HUES6 (cell line): ENCODE measurements at regions not wholly inside any gene's neighbourhood (a gene's known extent, or its start where the extent isn't known, plus 50 kb on each side); places are given as distances from the start of the nearest gene placed in this dataset.

Source experiments
- H3K27ac ChIP-seq: 2 replicates; pipeline ENCODE4 v1.7.0; 2013; ENCODE audit warnings: low read depth, mild to moderate bottlenecking, low read length, inconsistent platforms
- H3K27me3 ChIP-seq: 2 replicates; pipeline ENCODE4 v1.6.1; 2013; ENCODE audit warnings: low read length; ENCODE audit not compliant: control insufficient read depth, insufficient read depth
- H3K36me3 ChIP-seq: 2 replicates; pipeline ENCODE4 v1.6.1; 2013; ENCODE audit warnings: low read length; ENCODE audit not compliant: control insufficient read depth, insufficient read depth
- H3K4me1 ChIP-seq: 2 replicates; pipeline ENCODE4 v1.6.1; 2013; ENCODE audit warnings: low read length; ENCODE audit not compliant: control insufficient read depth, insufficient read depth
- H3K4me3 ChIP-seq: 2 replicates; pipeline ENCODE4 v1.5.1; 2013; ENCODE audit warnings: low read depth, low read length
- H3K9ac ChIP-seq: one replicate; pipeline ENCODE4 v1.6.1; 2013; ENCODE audit warnings: mild to moderate bottlenecking, low read length
- H3K9me3 ChIP-seq: 2 replicates; pipeline ENCODE4 v1.6.1; 2013; ENCODE audit warnings: low read depth, low read length; ENCODE audit not compliant: control insufficient read depth, insufficient read depth

- no peaks in the 10 kb centered on the region for H3K36me3 ChIP-seq
- H3K4me3 ChIP-seq, result no peak overlapping the region
- H3K27ac ChIP-seq, result no peak overlapping the region
- peaks cover 3% of the 10 kb centered on the region; the same call in 1 of the 2 replicates for H3K27me3 ChIP-seq
- peaks cover 19% of the 10 kb centered on the region for H3K4me1 ChIP-seq
- no peak overlapping the region for H3K9ac ChIP-seq
- no peaks in the 10 kb centered on the region for H3K9me3 ChIP-seq
Observed at GRCh38 chrX:25181775-25182174, 166.0 kb upstream of the ARX start.

GRCh38 chrX:25180242-25180641 is 164.5 kb upstream of the ARX start:
- Histone ChIP-seq H3K36me3 (no peaks in the 10 kb centered on the region), H3K27ac (no peak overlapping the region), H3K27me3 (peaks cover 3% of the 10 kb centered on the region; the same call in 1 of the 2 replicates), H3K4me1 (peaks cover 32% of the 10 kb centered on the region), H3K4me3 (no peak overlapping the region), H3K9me3 (no peaks in the 10 kb centered on the region), H3K9ac (no peak overlapping the region)

- H3K27ac ChIP-seq, result no peak overlapping the region
- H3K36me3 ChIP-seq, result no peaks in the 10 kb centered on the region
- H3K4me3 ChIP-seq, result peak overlapping the region; percentile 8; the same call in 1 of the 2 replicates
- peaks cover 3% of the 10 kb centered on the region; the same call in 1 of the 2 replicates for H3K27me3 ChIP-seq
- H3K9me3 ChIP-seq, result no peaks in the 10 kb centered on the region
- H3K9ac ChIP-seq, result no peak overlapping the region
- H3K4me1 ChIP-seq, result peaks cover 32% of the 10 kb centered on the region
Observed at GRCh38 chrX:25178555-25178954, 162.8 kb upstream of the ARX start.

GRCh38 chrX:25175743-25176142 is 160.0 kb upstream of the ARX start:
- Histone ChIP-seq H3K9ac (no peak overlapping the region), H3K4me1 (peaks cover 32% of the 10 kb centered on the region), H3K36me3 (no peaks in the 10 kb centered on the region), H3K27me3 (peaks cover 3% of the 10 kb centered on the region; the same call in 1 of the 2 replicates), H3K9me3 (no peaks in the 10 kb centered on the region), H3K4me3 (no peak overlapping the region), H3K27ac (no peak overlapping the region)

- Histone ChIP-seq H3K27ac (no peak overlapping the region), H3K4me1 (peaks cover 32% of the 10 kb centered on the region)
Observed at GRCh38 chrX:25175171-25175570, 159.4 kb upstream of the ARX start.

GRCh38 chrX:25166546-25166945 is 150.8 kb upstream of the ARX start:
- Histone ChIP-seq H3K9me3 (no peaks in the 10 kb centered on the region), H3K36me3 (no peaks in the 10 kb centered on the region), H3K27ac (no peak overlapping the region), H3K27me3 (peaks cover 9% of the 10 kb centered on the region; the same call in 1 of the 2 replicates), H3K4me1 (no peaks in the 10 kb centered on the region), H3K4me3 (no peak overlapping the region), H3K9ac (no peak overlapping the region)

More at GRCh38 chrX:25175171-25175570, 159.4 kb upstream of the ARX start:
- Histone ChIP-seq H3K27me3 (peaks cover 3% of the 10 kb centered on the region; the same call in 1 of the 2 replicates), H3K9me3 (no peaks in the 10 kb centered on the region), H3K9ac (no peak overlapping the region), H3K36me3 (no peaks in the 10 kb centered on the region), H3K4me3 (no peak overlapping the region)

- Histone ChIP-seq H3K27ac (no peak overlapping the region), H3K36me3 (no peaks in the 10 kb centered on the region), H3K4me1 (no peaks in the 10 kb centered on the region), H3K4me3 (no peak overlapping the region), H3K27me3 (peaks cover 9% of the 10 kb centered on the region; the same call in 1 of the 2 replicates), H3K9me3 (no peaks in the 10 kb centered on the region), H3K9ac (no peak overlapping the region)
Observed at GRCh38 chrX:25166145-25166544, 150.4 kb upstream of the ARX start.

- peaks cover 3% of the 10 kb centered on the region; the same call in 1 of the 2 replicates for H3K4me1 ChIP-seq
- H3K27ac ChIP-seq, result no peak overlapping the region
- no peak overlapping the region for H3K9ac ChIP-seq
- H3K4me3 ChIP-seq, result no peak overlapping the region
- H3K9me3 ChIP-seq, result no peaks in the 10 kb centered on the region
- no peaks in the 10 kb centered on the region; the same call in 1 of the 2 replicates for H3K27me3 ChIP-seq
- no peaks in the 10 kb centered on the region for H3K36me3 ChIP-seq
Observed at GRCh38 chrX:25158635-25159034, 142.9 kb upstream of the ARX start.

GRCh38 chrX:25156832-25157231 is 141.1 kb upstream of the ARX start:
- Histone ChIP-seq H3K36me3 (no peaks in the 10 kb centered on the region), H3K27ac (no peak overlapping the region), H3K9me3 (no peaks in the 10 kb centered on the region), H3K9ac (no peak overlapping the region), H3K4me1 (peaks cover 3% of the 10 kb centered on the region; the same call in 1 of the 2 replicates), H3K4me3 (no peak overlapping the region), H3K27me3 (no peaks in the 10 kb centered on the region; the same call in 1 of the 2 replicates)

GRCh38 chrX:25156323-25156722 is 140.6 kb upstream of the ARX start:
- Histone ChIP-seq H3K27me3 (no peaks in the 10 kb centered on the region; the same call in 1 of the 2 replicates), H3K36me3 (no peaks in the 10 kb centered on the region), H3K27ac (no peak overlapping the region), H3K4me1 (peaks cover 3% of the 10 kb centered on the region; the same call in 1 of the 2 replicates), H3K9me3 (no peaks in the 10 kb centered on the region), H3K4me3 (no peak overlapping the region), H3K9ac (no peak overlapping the region)

- Histone ChIP-seq H3K9me3 (no peaks in the 10 kb centered on the region), H3K27ac (no peak overlapping the region), H3K4me1 (peaks cover 3% of the 10 kb centered on the region; the same call in 1 of the 2 replicates), H3K9ac (no peak overlapping the region), H3K4me3 (no peak overlapping the region), H3K36me3 (no peaks in the 10 kb centered on the region), H3K27me3 (no peaks in the 10 kb centered on the region; the same call in 1 of the 2 replicates)
Observed at GRCh38 chrX:25154168-25154567, 138.4 kb upstream of the ARX start.
